K562 (cell line): ENCODE measurements at regions not wholly inside any gene's neighbourhood (a gene's known extent, or its start where the extent isn't known, plus 50 kb on each side); places are given as distances from the start of the nearest gene placed in this dataset.

ENCODE experiments used
- ARID2 ChIP-seq: fragments of 450-650 bp; IDR thresholded peaks from 2 replicates; pipeline ENCODE4 v1.6.1; 2017; ENCODE audit warnings: antibody characterized with exemption, mild to moderate bottlenecking
- CC2D1A ChIP-seq: fragments of 450-650 bp; IDR thresholded peaks from 2 replicates; pipeline ENCODE4 v1.6.1; 2017; ENCODE audit warnings: mild to moderate bottlenecking
- COPS2 ChIP-seq: fragments of 450-650 bp; conservative IDR thresholded peaks from 2 replicates; pipeline ENCODE4 v1.6.1; 2016; ENCODE audit warnings: mild to moderate bottlenecking, moderate library complexity
- EGR1 ChIP-seq: fragments of 450-650 bp; conservative IDR thresholded peaks from 2 replicates; pipeline ENCODE4 v1.6.1; 2017; ENCODE audit warnings: mild to moderate bottlenecking
- HDAC8 ChIP-seq: fragments of 450-650 bp; IDR thresholded peaks from 2 replicates; pipeline ENCODE4 v1.6.1; 2016; ENCODE audit warnings: mild to moderate bottlenecking, missing genetic modification characterization, moderate library complexity, missing compliant biosample characterization
- HOMEZ ChIP-seq: fragments of 250-450 bp; sonication (Bioruptor Pico); IDR thresholded peaks from 2 replicates; pipeline ENCODE4 v1.4.0; 2020; ENCODE audit warnings: mild to moderate bottlenecking, moderate library complexity
- HSF4 ChIP-seq: fragments of 250-450 bp; sonication (Bioruptor Pico); IDR thresholded peaks from 2 replicates; pipeline ENCODE4 v2.1.2; 2022; ENCODE audit warnings: mild to moderate bottlenecking, moderate library complexity, borderline replicate concordance
- KLF13 ChIP-seq: fragments of 450-650 bp; IDR thresholded peaks from 2 replicates; pipeline ENCODE4 v1.6.1; 2016; ENCODE audit warnings: missing genetic modification characterization, low read depth, mild to moderate bottlenecking, missing compliant biosample characterization, moderate library complexity, borderline replicate concordance
- LARP7 ChIP-seq: fragments of 450-650 bp; IDR thresholded peaks from 2 replicates; pipeline ENCODE4 v1.6.1; 2016
- NCOR1 ChIP-seq: fragments of 450-650 bp; IDR thresholded peaks from 2 replicates; pipeline ENCODE4 v1.6.1; 2016; ENCODE audit warnings: mild to moderate bottlenecking, moderate library complexity
- PRMT5 ChIP-seq: sonication (generic); formaldehyde crosslinking; IDR thresholded peaks from 2 replicates; pipeline ENCODE4 v1.5.0; 2020; ENCODE audit warnings: missing genetic modification reagents
- RFX1 ChIP-seq: fragments of 450-650 bp; IDR thresholded peaks from 2 replicates; pipeline ENCODE4 v1.6.1; 2016; ENCODE audit warnings: mild to moderate bottlenecking, moderate library complexity
- SNAPC5 ChIP-seq: fragments of 250-450 bp; sonication (Bioruptor Pico); IDR thresholded peaks from 2 replicates; pipeline ENCODE4 v1.8.0; 2021; ENCODE audit warnings: moderate library complexity, mild to moderate bottlenecking, inconsistent platforms
- SP1 ChIP-seq: sonication (generic); formaldehyde crosslinking; IDR thresholded peaks from 2 replicates; pipeline ENCODE4 v1.8.1; 2022; ENCODE audit warnings: mild to moderate bottlenecking, missing genetic modification reagents
- SPI1 ChIP-seq: IDR thresholded peaks from 2 replicates; pipeline ENCODE4 v1.6.1; 2011; ENCODE audit warnings: low read depth, low read length, control low read depth, borderline replicate concordance
- SRF ChIP-seq, 2 experiments: fragments of 250-450, 450-650 bp in 1 of 2; sonication (Bioruptor Pico) in 1 of 2; sonication (generic) in 1 of 2; formaldehyde crosslinking; IDR thresholded peaks; 2 replicates each; pipeline versions ENCODE4 v1.5.0 to v1.5.1; 2020 to 2022; ENCODE audit warnings: mild to moderate bottlenecking in 1 of 2, missing genetic modification reagents in 1 of 2
- YY1 ChIP-seq, 3 experiments: IDR thresholded peaks; 2 replicates each; pipeline ENCODE4 v1.6.1; 2011; ENCODE audit warnings: low read length in 2 of 3, mild to moderate bottlenecking in 2 of 3, moderate library complexity in 2 of 3, borderline replicate concordance in 1 of 3, control low read depth in 1 of 3, low read depth in 1 of 3; ENCODE audit not compliant: insufficient read depth in 3 of 3, insufficient replicate concordance in 2 of 3, control insufficient read depth in 1 of 3, insufficient read length in 1 of 3; ENCODE audit errors: extremely low read depth in 1 of 3
- ZEB2 ChIP-seq: fragments of 450-650 bp; IDR thresholded peaks from 2 replicates; pipeline ENCODE4 v1.6.1; 2016
- ZNF121 ChIP-seq: sonication (generic); formaldehyde crosslinking; conservative IDR thresholded peaks from 2 replicates; pipeline ENCODE4 v1.8.0; 2022; ENCODE audit warnings: missing genetic modification reagents
- ZNF143 ChIP-seq: sonication (generic); formaldehyde crosslinking; IDR thresholded peaks from 2 replicates; pipeline ENCODE4 v1.9.0; 2022; ENCODE audit warnings: mild to moderate bottlenecking, missing genetic modification reagents
- ZNF174 ChIP-seq: fragments of 250-450 bp; sonication (Bioruptor Pico); IDR thresholded peaks from 2 replicates; pipeline ENCODE4 v1.4.0; 2020; ENCODE audit warnings: mild to moderate bottlenecking
- ZNF3 ChIP-seq: fragments of 250-450 bp; sonication (Bioruptor Pico); IDR thresholded peaks from 2 replicates; pipeline ENCODE4 v1.5.0; 2021; ENCODE audit warnings: mild to moderate bottlenecking, moderate library complexity
- ZNF592 ChIP-seq: fragments of 450-650 bp; IDR thresholded peaks from 2 replicates; pipeline ENCODE4 v1.6.1; 2017; ENCODE audit warnings: antibody characterized with exemption, mild to moderate bottlenecking
- ZNF740 ChIP-seq, 3 experiments: fragments of 200-800 bp in 1 of 3; sonication (Bioruptor generic) in 1 of 3; sonication (generic) in 1 of 3; formaldehyde crosslinking in 1 of 3; IDR thresholded peaks; 2 replicates each; pipeline versions ENCODE4 v1.6.1 to v1.8.0; 2016 to 2022; ENCODE audit warnings: mild to moderate bottlenecking in 2 of 3, missing compliant biosample characterization in 2 of 3, missing genetic modification characterization in 2 of 3, missing genetic modification reagents in 1 of 3

GRCh38 chr12:32021346-32021773 is 62.1 kb downstream of the RESF1 start (continued):
- TF ChIP-seq ZNF592 (peak; percentile 100), RFX1 (no peak), HSF4 (CRISPR knock-in tag) (peak; percentile 97), NCOR1 (no peak), KLF13 (peak; percentile 93), YY1 (IDR thresholded peaks at IDR 0.05; ENCODE audit: borderline replicate concordance in 1 of 3, control insufficient read depth in 1 of 3, extremely low read depth in 1 of 3, insufficient read depth in 3 of 3, insufficient read length in 1 of 3, insufficient replicate concordance in 2 of 3, low read depth in 1 of 3, low read length in 2 of 3) (no peak), COPS2 (no peak), ZNF3 (peak; percentile 74), SRF (CRISPR knock-in tag; IDR thresholded peaks at IDR 0.05) (peak in 1 of 2 experiments; percentile 79; a peak in 2 of 4 replicates), CC2D1A (no peak), PRMT5 (CRISPR knock-in tag) (no peak), ZEB2 (no peak), ARID2 (no peak), SNAPC5 (CRISPR knock-in tag) (peak; percentile 82), HDAC8 (peak; percentile 98), ZNF121 (CRISPR knock-in tag) (no peak), HOMEZ (CRISPR knock-in tag) (peak; percentile 96), EGR1 (no peak), SP1 (CRISPR knock-in tag) (no peak), ZNF174 (CRISPR knock-in tag) (0 out of 2 replicates have a peak, but pooled peaks have one; percentile 74), ZNF740 (CRISPR knock-in tag; IDR thresholded peaks at IDR 0.05) (no peak), ZNF740 (tag; IDR thresholded peaks at IDR 0.05) (peak in 1 of 2 experiments; percentile 99; a peak in 2 of 4 replicates), SPI1 (no peak), LARP7 (0 out of 2 replicates have a peak, but pooled peaks have one; percentile 45), ZNF143 (CRISPR knock-in tag) (no peak)
